ENCODE measurements at regions not wholly inside any gene's neighbourhood (a gene's known extent, or its start where the extent isn't known, plus 50 kb on each side); places are given as distances from the start of the nearest gene placed in this dataset.

DNA sequence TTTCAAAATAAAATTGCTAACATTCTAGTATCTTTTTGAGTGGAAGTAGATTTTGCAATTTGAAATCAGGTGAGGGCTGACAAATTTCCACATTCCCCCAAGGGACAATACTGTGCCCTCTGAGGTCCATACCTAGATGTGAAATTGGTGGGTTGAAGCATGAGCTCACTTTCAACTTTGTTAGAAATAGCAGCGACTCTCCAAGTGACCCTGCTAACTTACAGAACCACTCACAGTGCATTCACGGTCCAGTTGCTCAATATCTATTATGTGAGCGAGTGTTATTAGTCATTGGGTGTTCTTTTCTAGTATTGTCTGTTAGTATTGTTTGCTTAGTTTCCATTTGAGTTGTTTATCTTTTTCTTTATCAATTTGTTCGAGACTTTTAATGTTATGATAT lies 53.6 kb upstream of the ASB17 start:
- TF ChIP-seq EZH2phosphoT487 (IDR thresholded peaks at IDR 0.05) = no peak
- TF ChIP-seq EZH2 (IDR thresholded peaks at IDR 0.05) = no peak
